ENCODE measurements at regions not wholly inside any gene's neighbourhood (a gene's known extent, or its start where the extent isn't known, plus 50 kb on each side); places are given as distances from the start of the nearest gene placed in this dataset.
"Not testable (repeated sequence)": the region's sequence is repeated elsewhere in the genome, so short reads cannot be mapped to it uniquely, and the experiment has no call there.

DNA sequence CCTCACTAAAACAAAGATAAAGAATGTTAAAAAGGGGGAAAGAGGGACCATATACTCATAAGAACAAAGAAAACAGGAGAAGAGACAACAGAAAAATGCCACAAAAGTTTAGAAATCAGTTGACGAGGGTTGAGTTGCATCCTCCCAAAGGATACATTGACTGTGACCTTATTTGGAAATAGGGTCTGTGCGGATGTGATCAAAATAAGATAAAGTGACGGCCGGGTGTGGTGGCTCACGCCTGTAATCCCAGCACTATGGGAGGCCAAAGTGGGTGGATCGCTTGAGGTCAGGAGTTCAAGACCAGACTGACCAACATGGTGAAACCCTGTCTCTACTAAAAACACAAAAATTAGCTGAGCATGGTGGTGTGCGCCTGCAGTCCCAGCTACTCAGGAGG, 79.1 kb upstream of the FREM1 start:
- not testable (repeated sequence) for TF ChIP-seq EZH2phosphoT487 (conservative IDR thresholded peaks at IDR 0.05; ENCODE audit: low read length)
- TF ChIP-seq, protein P1, sequence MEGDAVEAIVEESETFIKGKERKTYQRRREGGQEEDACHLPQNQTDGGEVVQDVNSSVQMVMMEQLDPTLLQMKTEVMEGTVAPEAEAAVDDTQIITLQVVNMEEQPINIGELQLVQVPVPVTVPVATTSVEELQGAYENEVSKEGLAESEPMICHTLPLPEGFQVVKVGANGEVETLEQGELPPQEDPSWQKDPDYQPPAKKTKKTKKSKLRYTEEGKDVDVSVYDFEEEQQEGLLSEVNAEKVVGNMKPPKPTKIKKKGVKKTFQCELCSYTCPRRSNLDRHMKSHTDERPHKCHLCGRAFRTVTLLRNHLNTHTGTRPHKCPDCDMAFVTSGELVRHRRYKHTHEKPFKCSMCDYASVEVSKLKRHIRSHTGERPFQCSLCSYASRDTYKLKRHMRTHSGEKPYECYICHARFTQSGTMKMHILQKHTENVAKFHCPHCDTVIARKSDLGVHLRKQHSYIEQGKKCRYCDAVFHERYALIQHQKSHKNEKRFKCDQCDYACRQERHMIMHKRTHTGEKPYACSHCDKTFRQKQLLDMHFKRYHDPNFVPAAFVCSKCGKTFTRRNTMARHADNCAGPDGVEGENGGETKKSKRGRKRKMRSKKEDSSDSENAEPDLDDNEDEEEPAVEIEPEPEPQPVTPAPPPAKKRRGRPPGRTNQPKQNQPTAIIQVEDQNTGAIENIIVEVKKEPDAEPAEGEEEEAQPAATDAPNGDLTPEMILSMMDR (IDR thresholded peaks at IDR 0.05; ENCODE audit: insufficient read depth, low read length, poor library complexity, severe bottlenecking) = not testable (repeated sequence)

Data from SU-DHL-6 (cell line).